H1 (cell line): ENCODE measurements at regions not wholly inside any gene's neighbourhood (a gene's known extent, or its start where the extent isn't known, plus 50 kb on each side); places are given as distances from the start of the nearest gene placed in this dataset.

ENCODE experiments used
- CTCF ChIA-PET: fragments of 300-600 bp; sonication (Branson Sonifier 250); formaldehyde crosslinking; loops from one replicate; lab custom pipeline; 2021; ENCODE audit not compliant: partially characterized antibody; lab: Charles Lee
- POLR2A ChIA-PET: fragments of 300-600 bp; sonication (Branson Sonifier 250); formaldehyde crosslinking; loops from one replicate; lab custom pipeline; 2021; ENCODE audit warnings: inconsistent platforms; ENCODE audit not compliant: partially characterized antibody; lab: Charles Lee
- DNase-seq, 2 experiments: peaks; one replicate each; pipeline versions ENCODE4 v3.0.0 to v3.0.0-alpha.2; 2010 to 2022; ENCODE audit warnings: low spot score in 2 of 2, low read depth in 1 of 2, mixed read lengths in 1 of 2
- FAIRE-seq: peaks from 2 replicates; lab custom pipeline; 2011; peaks lifted over from hg19 to GRCh38; lab: Jason Lieb, UNC
- H2AFZ ChIP-seq: 2 replicates; pipeline ENCODE4 v1.8.1; 2012; ENCODE audit warnings: low read length, inconsistent platforms
- H2AK5ac ChIP-seq: 2 replicates; pipeline ENCODE4 v1.6.1; 2013; ENCODE audit warnings: low read depth, low read length
- H2BK120ac ChIP-seq: replicated peaks from 2 replicates; pipeline ENCODE3; 2013; ENCODE audit warnings: low read depth, low read length, inconsistent platforms
- H2BK12ac ChIP-seq: 2 replicates; pipeline ENCODE4 v1.6.1; 2013; ENCODE audit warnings: low read depth, low read length
- H2BK15ac ChIP-seq: 2 replicates; pipeline ENCODE4 v1.6.1; 2013; ENCODE audit warnings: low read length
- H2BK20ac ChIP-seq: 2 replicates; pipeline ENCODE4 v1.6.1; 2013; ENCODE audit warnings: low read length
- H2BK5ac ChIP-seq: 2 replicates; pipeline ENCODE4 v1.6.1; 2013; ENCODE audit warnings: low read depth, low read length
- H3K14ac ChIP-seq: 2 replicates; pipeline ENCODE4 v1.6.1; 2013; ENCODE audit warnings: inconsistent platforms; ENCODE audit not compliant: insufficient read length
- H3K18ac ChIP-seq: 2 replicates; pipeline ENCODE4 v1.6.1; 2013; ENCODE audit warnings: low read length; ENCODE audit errors: extremely low read depth
- H3K23ac ChIP-seq: 2 replicates; pipeline ENCODE4 v1.6.1; 2013; ENCODE audit warnings: inconsistent platforms; ENCODE audit not compliant: insufficient read length
- H3K23me2 ChIP-seq: 2 replicates; pipeline ENCODE4 v1.6.1; 2013; ENCODE audit warnings: low read depth, low read length
- H3K27ac ChIP-seq: 2 replicates; pipeline ENCODE4 v1.6.1; 2011; ENCODE audit warnings: low read depth, low read length, inconsistent platforms
- H3K27me3 ChIP-seq, 4 experiments: replicated peaks in 1 of 4; 1 replicate in 1 of 4; 2 replicates in 3 of 4; pipeline versions ENCODE4 v1.6.1 to v1.8.1; 2011 to 2013; ENCODE audit warnings: low read length in 3 of 4, mild to moderate bottlenecking in 3 of 4, inconsistent platforms in 2 of 4, mixed read lengths in 2 of 4, moderate library complexity in 1 of 4; ENCODE audit not compliant: control insufficient read depth in 3 of 4, insufficient read depth in 3 of 4; ENCODE audit errors: extremely low read depth in 1 of 4
- H3K36me3 ChIP-seq, 4 experiments: 2 replicates each; pipeline versions ENCODE4 v1.6.1 to v1.8.1; 2011 to 2013; ENCODE audit warnings: mild to moderate bottlenecking in 4 of 4, low read length in 3 of 4, moderate library complexity in 2 of 4, control low read depth in 1 of 4, inconsistent platforms in 1 of 4; ENCODE audit not compliant: insufficient read depth in 4 of 4, control insufficient read depth in 2 of 4
- H3K4ac ChIP-seq: replicated peaks from 2 replicates; pipeline ENCODE3; 2013; ENCODE audit warnings: low read length, low read depth, mixed read lengths, inconsistent platforms; ENCODE audit not compliant: insufficient read length
- H3K4me1 ChIP-seq, 4 experiments: replicated peaks in 1 of 4; 1 replicate in 1 of 4; 2 replicates in 3 of 4; pipeline versions ENCODE4 v1.6.1 to v1.8.1; 2011 to 2013; ENCODE audit warnings: low read length in 3 of 4, inconsistent platforms in 2 of 4, mixed read lengths in 1 of 4; ENCODE audit not compliant: insufficient read depth in 4 of 4, control insufficient read depth in 3 of 4
- H3K4me2 ChIP-seq, 2 experiments: 2 replicates each; pipeline versions ENCODE4 v1.6.1 to v1.8.1; 2011 to 2013; ENCODE audit warnings: low read depth in 2 of 2, low read length in 2 of 2, control low read depth in 1 of 2, inconsistent platforms in 1 of 2, mild to moderate bottlenecking in 1 of 2; ENCODE audit not compliant: insufficient read depth in 1 of 2
- H3K4me3 ChIP-seq, 4 experiments: fragments of 200-600, 300-600 bp in 1 of 4; sonication (generic), shearing (Covaris generic), sonication (Bioruptor Twin) in 1 of 4; 2 replicates each; pipeline versions ENCODE4 v1.5.1 to v1.8.1; 2011 to 2016; ENCODE audit warnings: low read length in 4 of 4, low read depth in 3 of 4, control low read depth in 2 of 4, inconsistent platforms in 2 of 4, mild to moderate bottlenecking in 2 of 4, mixed read lengths in 1 of 4, moderate library complexity in 1 of 4; ENCODE audit not compliant: insufficient read depth in 2 of 4; ENCODE audit errors: extremely low read depth in 1 of 4
- H3K56ac ChIP-seq: replicated peaks from 2 replicates; pipeline ENCODE3; 2013; ENCODE audit warnings: low read depth, mild to moderate bottlenecking, mixed read lengths, low read length, inconsistent platforms; ENCODE audit not compliant: insufficient read length
- H3K79me1 ChIP-seq: 2 replicates; pipeline ENCODE4 v1.6.1; 2013; ENCODE audit warnings: low read depth, low read length, control low read depth
- H3K79me2 ChIP-seq, 2 experiments: 2 replicates each; pipeline versions ENCODE4 v1.6.1 to v1.8.1; 2012 to 2013; ENCODE audit warnings: low read length in 2 of 2, mild to moderate bottlenecking in 2 of 2, inconsistent platforms in 1 of 2; ENCODE audit not compliant: insufficient read depth in 2 of 2, control insufficient read depth in 1 of 2
- H3K9ac ChIP-seq, 4 experiments: replicated peaks in 1 of 4; 1 replicate in 1 of 4; 2 replicates in 3 of 4; pipeline versions ENCODE4 v1.6.1 to v1.8.1; 2011 to 2013; ENCODE audit warnings: low read depth in 3 of 4, low read length in 3 of 4, control low read depth in 2 of 4, mild to moderate bottlenecking in 2 of 4, moderate library complexity in 2 of 4, inconsistent platforms in 1 of 4; ENCODE audit errors: extremely low read depth in 1 of 4
- H3K9me3 ChIP-seq, 2 experiments: 2 replicates each; pipeline versions ENCODE4 v1.6.1 to v1.8.1; 2012 to 2013; ENCODE audit warnings: mild to moderate bottlenecking in 2 of 2, moderate library complexity in 2 of 2, control low read depth in 1 of 2, inconsistent platforms in 1 of 2, low read depth in 1 of 2, low read length in 1 of 2, mixed read lengths in 1 of 2; ENCODE audit not compliant: insufficient read depth in 2 of 2
- H4K20me1 ChIP-seq, 2 experiments: replicated peaks in 1 of 2; 2 replicates each; pipeline versions ENCODE3 to v1.8.1; 2011 to 2013; ENCODE audit warnings: inconsistent platforms in 2 of 2, low read length in 2 of 2, mild to moderate bottlenecking in 1 of 2; ENCODE audit not compliant: insufficient read depth in 2 of 2, control insufficient read depth in 1 of 2
- H4K5ac ChIP-seq: 2 replicates; pipeline ENCODE4 v1.6.1; 2013; ENCODE audit warnings: low read length, low read depth, mixed read lengths, inconsistent platforms; ENCODE audit not compliant: insufficient read length
- H4K8ac ChIP-seq: 2 replicates; pipeline ENCODE4 v1.8.0; 2013; ENCODE audit warnings: mild to moderate bottlenecking, moderate library complexity, low read length, inconsistent platforms; ENCODE audit not compliant: insufficient read depth; ENCODE audit errors: extremely low read depth
- H4K91ac ChIP-seq: replicated peaks from 2 replicates; pipeline ENCODE3; 2013; ENCODE audit warnings: low read length, mixed read lengths, inconsistent platforms; ENCODE audit not compliant: insufficient read length
- CBX5 ChIP-seq: fragments of 300-800, 300-1000 bp; sonication (generic); IDR thresholded peaks from 2 replicates; pipeline ENCODE4 v1.7.1; 2016; ENCODE audit warnings: antibody characterized with exemption, low read length, low read depth
- CHD1 ChIP-seq: IDR thresholded peaks from 2 replicates; pipeline ENCODE4 v1.6.1; 2012; ENCODE audit warnings: low read depth, low read length, improper control_type of control experiment
- CREB1 ChIP-seq: IDR thresholded peaks from 2 replicates; pipeline ENCODE4 v1.6.1; 2012; ENCODE audit warnings: inconsistent platforms
- FOSL1 ChIP-seq: IDR thresholded peaks from 2 replicates; pipeline ENCODE4 v1.6.1; 2011; ENCODE audit warnings: mild to moderate bottlenecking, low read depth, low read length, moderate library complexity; ENCODE audit not compliant: insufficient read depth
- HDAC2 ChIP-seq, 2 experiments: fragments of 300-600 bp in 1 of 2; sonication (generic) in 1 of 2; IDR thresholded peaks; 2 replicates each; pipeline ENCODE4 v1.6.1; 2011 to 2012; ENCODE audit warnings: low read depth in 2 of 2, low read length in 2 of 2, mild to moderate bottlenecking in 2 of 2, moderate library complexity in 2 of 2, borderline replicate concordance in 1 of 2, inconsistent platforms in 1 of 2
- KDM4A ChIP-seq: IDR thresholded peaks from one replicate; pipeline ENCODE4 v1.7.1; 2012; ENCODE audit warnings: low read depth, mild to moderate bottlenecking, moderate library complexity, low read length, inconsistent platforms; ENCODE audit not compliant: severe bottlenecking
- KDM5A ChIP-seq: fragments of 200-600 bp; IDR thresholded peaks from 2 replicates; pipeline ENCODE4 v1.7.1; 2012; ENCODE audit warnings: mild to moderate bottlenecking, low read length, inconsistent platforms, mixed read lengths
- MAX ChIP-seq: IDR thresholded peaks from 2 replicates; pipeline ENCODE4 v1.6.1; 2012; ENCODE audit warnings: inconsistent platforms
- RNF2 ChIP-seq: fragments of 200-900, 300-1000 bp; sonication (generic); IDR thresholded peaks from 2 replicates; pipeline ENCODE4 v1.7.1; 2016; ENCODE audit warnings: borderline replicate concordance, low read depth, mild to moderate bottlenecking, antibody characterized with exemption, low read length; ENCODE audit not compliant: poor library complexity, severe bottlenecking; ENCODE audit errors: missing control alignments
- RXRA ChIP-seq: IDR thresholded peaks from 2 replicates; pipeline ENCODE4 v1.6.1; 2011; ENCODE audit warnings: low read depth, mild to moderate bottlenecking, low read length, moderate library complexity; ENCODE audit not compliant: insufficient read depth
- SAP30 ChIP-seq: fragments of 300-600 bp; sonication (generic); IDR thresholded peaks from 2 replicates; pipeline ENCODE4 v1.7.1; 2012; ENCODE audit warnings: low read length, moderate library complexity, mild to moderate bottlenecking, inconsistent platforms; ENCODE audit not compliant: insufficient read depth, insufficient replicate concordance
- SIN3A ChIP-seq, 2 experiments: IDR thresholded peaks in 1 of 2; conservative IDR thresholded peaks in 1 of 2; 2 replicates each; pipeline ENCODE4 v1.6.1; 2011 to 2012; ENCODE audit warnings: low read length in 2 of 2, improper control_type of control experiment in 1 of 2, low read depth in 1 of 2, mild to moderate bottlenecking in 1 of 2
- SUZ12 ChIP-seq: fragments of 200-600 bp; sonication (generic); IDR thresholded peaks from 2 replicates; pipeline ENCODE4 v1.6.1; 2012; ENCODE audit warnings: mild to moderate bottlenecking, inconsistent platforms, low read length, moderate library complexity, mixed read lengths
- TCF12 ChIP-seq: IDR thresholded peaks from 2 replicates; pipeline ENCODE4 v1.6.1; 2011; ENCODE audit warnings: low read depth, mild to moderate bottlenecking, low read length
- WGBS, 2 experiments: shearing (Covaris generic) in 1 of 2; methylation state at CpG; one replicate each; pipeline versions ENCODE4 v1.1.6 to v1.1.7; 2013 to 2015; ENCODE audit warnings: low lambda C conversion rate in 2 of 2, mixed read lengths in 2 of 2, inconsistent platforms in 1 of 2, low coverage in 1 of 2, missing lambda C conversion rate in 1 of 2; ENCODE audit not compliant: insufficient replicate concordance in 2 of 2, insufficient coverage in 1 of 2, insufficient read length in 1 of 2; ENCODE audit errors: extremely low coverage in 1 of 2, missing lambda C conversion rate in 1 of 2; 5-methylcytosine and 5-hydroxymethylcytosine counted together

- Histone ChIP-seq H2AK5ac (no peak overlapping the region), H3K4me2 (no peak overlapping the region), H2BK12ac (no peak overlapping the region), H3K9ac (no peak overlapping the region), H3K56ac (no peak overlapping the region), H4K5ac (no peak overlapping the region), H3K4me1 (no peaks in the 10 kb centered on the region), H2BK15ac (no peak overlapping the region), H3K14ac (no peak overlapping the region), H3K4ac (no peak overlapping the region), H3K23me2 (no peaks in the 10 kb centered on the region), H2AFZ (no peak overlapping the region), H3K36me3 (no peaks in the 10 kb centered on the region), H2BK20ac (no peak overlapping the region), H4K91ac (no peak overlapping the region), H3K18ac (no peak overlapping the region), H4K8ac (no peak overlapping the region), H3K23ac (no peak overlapping the region), H3K79me1 (no peaks in the 10 kb centered on the region), H2BK120ac (no peak overlapping the region), H3K27me3 (no peaks in the 10 kb centered on the region), H3K79me2 (no peaks in the 10 kb centered on the region), H4K20me1 (no peaks in the 10 kb centered on the region), H3K27ac (no peak overlapping the region), H3K4me3 (no peak overlapping the region), H2BK5ac (no peak overlapping the region), H3K9me3 (peaks cover 14% of the 10 kb centered on the region in 2 experiments; a peak in 2 of 4 replicates)
- DNase-seq (no peak), FAIRE-seq (no peak)
- ChIA-PET POLR2A (no interaction called here), CTCF (no interaction called here)
- WGBS, 2 experiments: 97% methylated on average over 3 of the region's 3 CpGs; no CpG with 5 or more reads in 1 of the 2 experiments
- no peak for TF ChIP-seq CHD1
- TF ChIP-seq HDAC2 (IDR thresholded peaks at IDR 0.05; ENCODE audit: borderline replicate concordance in 1 of 2, low read depth in 2 of 2, low read length in 2 of 2): no peak
- no peak for TF ChIP-seq CREB1
- TF ChIP-seq KDM4A: no peak
- no peak for TF ChIP-seq RXRA
- no peak for TF ChIP-seq SIN3A (conservative IDR thresholded peaks at IDR 0.05 in 1 of 2, IDR thresholded peaks at IDR 0.05 in 1 of 2; ENCODE audit: low read depth in 1 of 2, low read length in 2 of 2)
- TF ChIP-seq KDM5A: no peak
- TF ChIP-seq FOSL1: no peak
- TF ChIP-seq MAX: no peak
- no peak for TF ChIP-seq SUZ12
- TF ChIP-seq CBX5: no peak
- no peak for TF ChIP-seq RNF2
- no peak for TF ChIP-seq SAP30
- TF ChIP-seq TCF12: no peak
Observed at GRCh38 chrY:19319135-19319534, 425.4 kb downstream of the KDM5D start.
